ENCODE measurements at regions not wholly inside any gene's neighbourhood (a gene's known extent, or its start where the extent isn't known, plus 50 kb on each side); places are given as distances from the start of the nearest gene placed in this dataset.
"Not testable (repeated sequence)": the region's sequence is repeated elsewhere in the genome, so short reads cannot be mapped to it uniquely, and the experiment has no call there.

GRCh38 chr6:73925703-73926102 lies 229.7 kb downstream of the CD109 start:
- not testable (repeated sequence) for H3K4me1 ChIP-seq (ENCODE audit: control insufficient read depth, insufficient read depth, low read length); H3K4me3 ChIP-seq (ENCODE audit: low read length); H3K27me3 ChIP-seq (ENCODE audit: control insufficient read depth, insufficient read depth, low read length); H3K27ac ChIP-seq (ENCODE audit: low read depth, low read length); H3K9ac ChIP-seq (ENCODE audit: low read length); H3K36me3 ChIP-seq (ENCODE audit: control insufficient read depth, insufficient read depth, low read length)

- H3K27ac ChIP-seq (ENCODE audit: low read depth, low read length) = no peak overlapping the region
- H3K36me3 ChIP-seq (ENCODE audit: control insufficient read depth, insufficient read depth, low read length) = no peaks in the 10 kb centered on the region
- no peak overlapping the region for H3K4me3 ChIP-seq (ENCODE audit: low read length)
- no peaks in the 10 kb centered on the region for H3K4me1 ChIP-seq (ENCODE audit: control insufficient read depth, insufficient read depth, low read length)
- no peaks in the 10 kb centered on the region for H3K27me3 ChIP-seq (ENCODE audit: control insufficient read depth, insufficient read depth, low read length)
- H3K9ac ChIP-seq (ENCODE audit: low read length) = no peak overlapping the region
Observed at GRCh38 chr6:73923905-73924485, 228.0 kb downstream of the CD109 start.

- no peak overlapping the region for H3K9ac ChIP-seq (ENCODE audit: low read length)
- H3K27me3 ChIP-seq (ENCODE audit: control insufficient read depth, insufficient read depth, low read length) = no peaks in the 10 kb centered on the region
- H3K4me1 ChIP-seq (ENCODE audit: control insufficient read depth, insufficient read depth, low read length) = no peaks in the 10 kb centered on the region
- no peak overlapping the region for H3K27ac ChIP-seq (ENCODE audit: low read depth, low read length)
- H3K36me3 ChIP-seq (ENCODE audit: control insufficient read depth, insufficient read depth, low read length) = no peaks in the 10 kb centered on the region
- no peak overlapping the region for H3K4me3 ChIP-seq (ENCODE audit: low read length)
Observed at GRCh38 chr6:73903155-73903554, 207.2 kb downstream of the CD109 start.

- Histone ChIP-seq H3K4me3 (ENCODE audit: low read length) (no peak overlapping the region), H3K36me3 (ENCODE audit: control insufficient read depth, insufficient read depth, low read length) (no peaks in the 10 kb centered on the region), H3K27me3 (ENCODE audit: control insufficient read depth, insufficient read depth, low read length) (no peaks in the 10 kb centered on the region), H3K4me1 (ENCODE audit: control insufficient read depth, insufficient read depth, low read length) (no peaks in the 10 kb centered on the region), H3K9ac (ENCODE audit: low read length) (no peak overlapping the region), H3K27ac (ENCODE audit: low read depth, low read length) (no peak overlapping the region)
Observed at GRCh38 chr6:73901986-73902385, 206.0 kb downstream of the CD109 start.

DNA sequence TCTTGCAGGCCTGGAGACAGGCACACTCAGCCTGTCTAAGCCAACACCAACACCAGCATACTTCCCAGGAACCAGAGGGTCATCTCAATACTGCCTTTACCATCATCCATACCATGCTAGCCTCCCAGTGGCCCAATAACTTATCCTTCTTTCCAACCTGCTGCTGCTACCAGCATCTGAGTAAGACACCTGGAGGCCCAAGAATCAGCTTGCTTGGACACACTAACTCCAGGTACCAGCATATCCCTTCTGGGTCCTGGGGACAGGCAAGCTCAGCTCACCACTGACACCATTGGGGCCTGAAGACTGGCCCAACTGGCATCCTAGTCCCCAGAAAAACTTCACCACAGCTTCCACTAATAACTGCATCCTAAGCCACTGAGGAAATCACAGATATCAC lies 205.3 kb downstream of the CD109 start:
- no peaks in the 10 kb centered on the region for H3K36me3 ChIP-seq (ENCODE audit: control insufficient read depth, insufficient read depth, low read length)
- H3K27me3 ChIP-seq (ENCODE audit: control insufficient read depth, insufficient read depth, low read length) = no peaks in the 10 kb centered on the region
- H3K4me1 ChIP-seq (ENCODE audit: control insufficient read depth, insufficient read depth, low read length) = no peaks in the 10 kb centered on the region
- no peak overlapping the region for H3K9ac ChIP-seq (ENCODE audit: low read length)
- no peak overlapping the region for H3K4me3 ChIP-seq (ENCODE audit: low read length)
- no peak overlapping the region for H3K27ac ChIP-seq (ENCODE audit: low read depth, low read length)

- Histone ChIP-seq H3K27ac (ENCODE audit: low read depth, low read length) (no peak overlapping the region), H3K36me3 (ENCODE audit: control insufficient read depth, insufficient read depth, low read length) (no peaks in the 10 kb centered on the region), H3K4me3 (ENCODE audit: low read length) (no peak overlapping the region), H3K4me1 (ENCODE audit: control insufficient read depth, insufficient read depth, low read length) (no peaks in the 10 kb centered on the region), H3K27me3 (ENCODE audit: control insufficient read depth, insufficient read depth, low read length) (no peaks in the 10 kb centered on the region), H3K9ac (ENCODE audit: low read length) (no peak overlapping the region)
Observed at GRCh38 chr6:73898599-73898998, 202.6 kb downstream of the CD109 start.

DNA sequence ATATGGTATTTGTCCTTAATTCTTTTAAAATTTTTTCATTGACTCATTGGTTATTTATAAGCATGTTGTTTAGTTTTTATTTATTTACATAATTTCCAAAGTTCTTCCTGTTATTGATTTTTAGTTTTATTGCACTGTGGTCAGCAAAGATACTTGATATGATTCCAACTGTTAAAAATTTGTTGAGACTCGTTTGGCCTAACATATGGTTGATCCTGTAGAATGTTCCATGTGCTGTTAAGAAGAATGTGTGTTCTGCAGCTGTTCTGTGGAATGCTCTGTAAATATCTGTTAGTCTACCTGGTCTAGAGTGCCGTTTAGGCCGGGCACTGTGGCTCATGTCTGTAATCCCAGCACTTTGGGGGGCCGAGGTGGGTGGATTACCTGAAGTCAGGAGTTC lies 197.7 kb downstream of the CD109 start:
- Histone ChIP-seq H3K27ac (ENCODE audit: low read depth, low read length) (no peak overlapping the region), H3K9ac (ENCODE audit: low read length) (no peak overlapping the region), H3K4me1 (ENCODE audit: control insufficient read depth, insufficient read depth, low read length) (no peaks in the 10 kb centered on the region), H3K4me3 (ENCODE audit: low read length) (no peak overlapping the region), H3K27me3 (ENCODE audit: control insufficient read depth, insufficient read depth, low read length) (no peaks in the 10 kb centered on the region), H3K36me3 (ENCODE audit: control insufficient read depth, insufficient read depth, low read length) (no peaks in the 10 kb centered on the region)

GRCh38 chr6:73888050-73888449 lies 192.0 kb downstream of the CD109 start:
- Histone ChIP-seq H3K4me1 (ENCODE audit: control insufficient read depth, insufficient read depth, low read length) (no peaks in the 10 kb centered on the region), H3K27me3 (ENCODE audit: control insufficient read depth, insufficient read depth, low read length) (no peaks in the 10 kb centered on the region), H3K36me3 (ENCODE audit: control insufficient read depth, insufficient read depth, low read length) (no peaks in the 10 kb centered on the region), H3K4me3 (ENCODE audit: low read length) (no peak overlapping the region), H3K27ac (ENCODE audit: low read depth, low read length) (no peak overlapping the region), H3K9ac (ENCODE audit: low read length) (no peak overlapping the region)

- Histone ChIP-seq H3K27me3 (ENCODE audit: control insufficient read depth, insufficient read depth, low read length) (no peaks in the 10 kb centered on the region), H3K27ac (ENCODE audit: low read depth, low read length) (no peak overlapping the region), H3K36me3 (ENCODE audit: control insufficient read depth, insufficient read depth, low read length) (no peaks in the 10 kb centered on the region), H3K4me1 (ENCODE audit: control insufficient read depth, insufficient read depth, low read length) (no peaks in the 10 kb centered on the region), H3K4me3 (ENCODE audit: low read length) (no peak overlapping the region), H3K9ac (ENCODE audit: low read length) (no peak overlapping the region)
Observed at GRCh38 chr6:73885393-73885792, 189.4 kb downstream of the CD109 start.

GRCh38 chr6:73884540-73884939 lies 188.5 kb downstream of the CD109 start:
- Histone ChIP-seq H3K9ac (ENCODE audit: low read length) (no peak overlapping the region), H3K27me3 (ENCODE audit: control insufficient read depth, insufficient read depth, low read length) (no peaks in the 10 kb centered on the region), H3K27ac (ENCODE audit: low read depth, low read length) (no peak overlapping the region), H3K4me1 (ENCODE audit: control insufficient read depth, insufficient read depth, low read length) (no peaks in the 10 kb centered on the region), H3K36me3 (ENCODE audit: control insufficient read depth, insufficient read depth, low read length) (no peaks in the 10 kb centered on the region), H3K4me3 (ENCODE audit: low read length) (no peak overlapping the region)

DNA sequence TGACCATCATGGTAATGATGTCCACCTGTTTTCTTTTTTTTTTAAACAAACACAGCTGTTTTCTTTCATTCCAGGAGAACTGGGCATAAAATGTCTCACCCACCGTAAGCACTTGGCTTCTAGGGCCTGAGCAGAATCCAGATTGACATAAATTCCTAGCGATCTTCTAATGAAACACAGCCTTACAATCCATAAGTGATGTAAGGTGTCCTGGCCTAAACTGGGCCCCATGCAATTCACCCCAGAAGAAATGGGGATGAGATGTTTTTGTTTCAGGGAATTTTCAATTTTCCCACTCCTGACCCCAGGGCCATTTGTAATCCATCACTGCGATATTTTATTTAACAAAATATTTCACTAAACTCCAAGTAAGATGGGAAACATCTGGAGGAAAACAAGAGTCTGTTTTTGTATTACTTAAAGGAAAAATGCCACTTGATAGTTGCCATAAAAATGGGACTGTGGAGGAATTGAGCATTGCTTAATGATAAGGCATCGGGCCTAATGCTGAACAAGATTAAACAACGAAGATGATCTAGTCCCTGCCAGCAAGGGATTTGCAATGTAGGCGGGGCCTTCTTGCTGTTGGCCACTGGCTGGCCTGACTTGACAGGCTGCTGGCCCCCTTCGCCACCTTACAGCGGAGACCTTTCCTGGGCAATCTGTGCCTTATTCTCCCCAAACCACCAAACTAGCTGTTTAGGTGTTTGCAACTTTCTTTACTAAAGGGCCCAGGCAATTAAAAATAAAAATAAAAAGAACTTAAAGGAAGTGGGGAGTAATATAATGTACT lies 183.7 kb downstream of the CD109 start:
- Histone ChIP-seq H3K36me3 (ENCODE audit: control insufficient read depth, insufficient read depth, low read length) (no peaks in the 10 kb centered on the region), H3K27ac (ENCODE audit: low read depth, low read length) (no peak overlapping the region), H3K4me3 (ENCODE audit: low read length) (no peak overlapping the region), H3K9ac (ENCODE audit: low read length) (no peak overlapping the region), H3K27me3 (ENCODE audit: control insufficient read depth, insufficient read depth, low read length) (no peaks in the 10 kb centered on the region), H3K4me1 (ENCODE audit: control insufficient read depth, insufficient read depth, low read length) (peaks cover 6% of the 10 kb centered on the region)

DNA sequence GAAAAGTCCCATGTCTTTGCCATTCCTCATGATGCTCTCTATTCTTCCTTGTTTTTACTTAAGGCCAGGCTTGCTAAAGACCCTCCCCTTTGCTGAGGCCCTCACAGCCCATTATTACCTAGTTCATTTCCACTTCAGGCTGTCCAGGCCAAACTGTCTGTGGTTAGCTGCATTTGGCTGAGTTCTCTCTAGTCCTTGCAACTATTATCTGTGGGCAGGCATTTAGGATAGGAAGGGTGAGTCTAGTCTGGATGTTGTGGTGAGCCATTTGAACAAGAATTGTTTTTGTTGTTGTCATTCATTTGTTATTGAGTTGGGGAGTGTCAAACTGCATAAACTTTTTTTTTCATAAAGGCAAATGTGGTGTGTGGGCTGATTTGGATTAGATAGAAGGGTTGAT lies 182.4 kb downstream of the CD109 start:
- Histone ChIP-seq H3K36me3 (ENCODE audit: control insufficient read depth, insufficient read depth, low read length) (no peaks in the 10 kb centered on the region), H3K4me3 (ENCODE audit: low read length) (no peak overlapping the region), H3K9ac (ENCODE audit: low read length) (no peak overlapping the region), H3K27me3 (ENCODE audit: control insufficient read depth, insufficient read depth, low read length) (no peaks in the 10 kb centered on the region), H3K4me1 (ENCODE audit: control insufficient read depth, insufficient read depth, low read length) (peaks cover 6% of the 10 kb centered on the region), H3K27ac (ENCODE audit: low read depth, low read length) (no peak overlapping the region)
